MM.1S (cell line): ENCODE measurements at regions not wholly inside any gene's neighbourhood (a gene's known extent, or its start where the extent isn't known, plus 50 kb on each side); places are given as distances from the start of the nearest gene placed in this dataset.

ENCODE experiments used
- DNase-seq: peaks from one replicate; pipeline ENCODE4 v3.0.0-alpha.2; 2015
- H2AFZ ChIP-seq: fragments of 300-600 bp; sonication (generic); 2 replicates; pipeline ENCODE4 v1.6.0; 2016; ENCODE audit warnings: antibody characterized with exemption, low read length
- H3F3A ChIP-seq: fragments of 300-600 bp; sonication (generic); 2 replicates; pipeline ENCODE4 v1.6.1; 2016; ENCODE audit warnings: mild to moderate bottlenecking, antibody characterized with exemption, low read length, moderate library complexity, mixed read lengths; ENCODE audit not compliant: insufficient read depth
- H3K27ac ChIP-seq: fragments of 300-600 bp; sonication (generic); 2 replicates; pipeline ENCODE4 v1.5.1; 2016; ENCODE audit warnings: mild to moderate bottlenecking, low read length
- H3K27me3 ChIP-seq: fragments of 300-600 bp; sonication (generic); replicated peaks from 2 replicates; pipeline ENCODE4 v1.6.0; 2016; ENCODE audit warnings: low read length; ENCODE audit not compliant: insufficient read depth
- H3K36me3 ChIP-seq: fragments of 300-600 bp; sonication (generic); replicated peaks from 2 replicates; pipeline ENCODE4 v1.6.1; 2016; ENCODE audit warnings: mild to moderate bottlenecking, low read length, mixed read lengths; ENCODE audit not compliant: insufficient read depth
- H3K4me1 ChIP-seq: fragments of 300-600 bp; sonication (generic); 2 replicates; pipeline ENCODE4 v1.6.1; 2016; ENCODE audit warnings: low read length, mixed read lengths
- H3K4me2 ChIP-seq: fragments of 300-600 bp; sonication (generic); 2 replicates; pipeline ENCODE4 v1.6.0; 2016; ENCODE audit warnings: low read depth, low read length
- H3K4me3 ChIP-seq: fragments of 300-600 bp; sonication (generic); 2 replicates; pipeline ENCODE4 v1.5.1; 2016; ENCODE audit warnings: low read length, mixed read lengths
- H3K79me2 ChIP-seq: fragments of 300-600 bp; sonication (generic); 2 replicates; pipeline ENCODE4 v1.6.1; 2016; ENCODE audit warnings: mixed run types, low read length, mixed read lengths
- H3K9ac ChIP-seq: fragments of 300-600 bp; sonication (generic); 2 replicates; pipeline ENCODE4 v1.6.1; 2016; ENCODE audit warnings: low read length, mixed read lengths
- H3K9me2 ChIP-seq: fragments of 300-600 bp; sonication (generic); replicated peaks from 2 replicates; pipeline ENCODE4 v1.6.1; 2016; ENCODE audit warnings: mild to moderate bottlenecking, low read length, mixed read lengths; ENCODE audit not compliant: insufficient read depth
- H3K9me3 ChIP-seq: fragments of 300-600 bp; sonication (generic); replicated peaks from 2 replicates; pipeline ENCODE4 v1.6.1; 2016; ENCODE audit warnings: mild to moderate bottlenecking, low read length, mixed read lengths; ENCODE audit not compliant: insufficient read depth
- H4K20me1 ChIP-seq: fragments of 300-600 bp; sonication (generic); 2 replicates; pipeline ENCODE4 v1.6.1; 2016; ENCODE audit warnings: mild to moderate bottlenecking, low read length, moderate library complexity, mixed read lengths; ENCODE audit not compliant: insufficient read depth
- CTCF ChIP-seq: fragments of 300-600 bp; sonication (generic); IDR thresholded peaks from 2 replicates; pipeline ENCODE4 v1.5.1; 2016; ENCODE audit warnings: antibody characterized with exemption, low read length, mixed read lengths
- EZH2 ChIP-seq: fragments of 300-600 bp; sonication (generic); optimal IDR thresholded peaks from 2 replicates; pipeline ENCODE3; 2017; ENCODE audit warnings: low read depth, mild to moderate bottlenecking, antibody characterized with exemption, low read length, mixed read lengths
- EZH2phosphoT487 ChIP-seq: fragments of 300-600 bp; sonication (generic); IDR thresholded peaks from 2 replicates; pipeline ENCODE4 v1.6.1; 2018; ENCODE audit warnings: antibody characterized with exemption, low read length

GRCh38 chr1:193514397-193514796 lies 328.0 kb upstream of the B3GALT2 start:
- no peak overlapping the region for H3K4me2 ChIP-seq

GRCh38 chr1:193513032-193513431 lies 326.6 kb upstream of the B3GALT2 start:
- Histone ChIP-seq H3F3A (no peaks in the 10 kb centered on the region), H2AFZ (no peak overlapping the region), H3K9me2 (no peaks in the 10 kb centered on the region), H3K9ac (no peak overlapping the region), H3K4me1 (no peaks in the 10 kb centered on the region; the same call in 1 of the 2 replicates), H3K27ac (no peak overlapping the region), H3K9me3 (no peaks in the 10 kb centered on the region), H3K4me2 (no peak overlapping the region), H3K27me3 (no peaks in the 10 kb centered on the region), H3K4me3 (no peak overlapping the region), H4K20me1 (no peaks in the 10 kb centered on the region), H3K79me2 (no peaks in the 10 kb centered on the region), H3K36me3 (no peaks in the 10 kb centered on the region)
- TF ChIP-seq CTCF: no peak
- TF ChIP-seq EZH2phosphoT487: no peak
- TF ChIP-seq EZH2: no peak
- no peak for DNase-seq

More at GRCh38 chr1:193514397-193514796, 328.0 kb upstream of the B3GALT2 start:
- no peak for TF ChIP-seq CTCF
- no peak for TF ChIP-seq EZH2phosphoT487
- no peak for TF ChIP-seq EZH2
- Histone ChIP-seq H3K27me3 (no peaks in the 10 kb centered on the region), H3K79me2 (no peaks in the 10 kb centered on the region), H3K4me1 (no peaks in the 10 kb centered on the region; the same call in 1 of the 2 replicates), H3K4me3 (no peak overlapping the region), H2AFZ (no peak overlapping the region), H3F3A (no peaks in the 10 kb centered on the region), H3K9ac (no peak overlapping the region), H3K9me3 (no peaks in the 10 kb centered on the region), H3K36me3 (no peaks in the 10 kb centered on the region), H3K9me2 (no peaks in the 10 kb centered on the region), H4K20me1 (no peaks in the 10 kb centered on the region), H3K27ac (no peak overlapping the region)
- no peak for DNase-seq

- no peaks in the 10 kb centered on the region for H3F3A ChIP-seq
- H2AFZ ChIP-seq: no peak overlapping the region
- H3K36me3 ChIP-seq: no peaks in the 10 kb centered on the region
- no peak overlapping the region for H3K27ac ChIP-seq
- H4K20me1 ChIP-seq: no peaks in the 10 kb centered on the region
- H3K9ac ChIP-seq: no peak overlapping the region
- DNase-seq: no peak
- H3K4me1 ChIP-seq: no peaks in the 10 kb centered on the region
- no peak overlapping the region for H3K4me3 ChIP-seq
- H3K9me3 ChIP-seq: no peaks in the 10 kb centered on the region
- H3K4me2 ChIP-seq: no peak overlapping the region
- H3K9me2 ChIP-seq: no peaks in the 10 kb centered on the region
- H3K27me3 ChIP-seq: no peaks in the 10 kb centered on the region
- H3K79me2 ChIP-seq: no peaks in the 10 kb centered on the region
- TF ChIP-seq CTCF: no peak
- no peak for TF ChIP-seq EZH2phosphoT487
- TF ChIP-seq EZH2: no peak
Measured at GRCh38 chr1:193504920-193505319, 318.5 kb upstream of the B3GALT2 start.
